HCT116 (cell line): ENCODE measurements at regions not wholly inside any gene's neighbourhood (a gene's known extent, or its start where the extent isn't known, plus 50 kb on each side); places are given as distances from the start of the nearest gene placed in this dataset.

ENCODE experiments used
- ATAC-seq: fragments of 200-7000 bp; cut with Tn5 transposase; 2 replicates; pipeline ENCODE4 v1.9.1; 2020; ENCODE audit warnings: mild to moderate bottlenecking, moderate library complexity
- BruUV-seq: library from RNA; stranded (reverse); fragments of 400-500 nt; replicated peaks from 2 replicates; lab custom pipeline; 2021; lab: Mats Ljungman, UMichigan
- CTCF ChIA-PET: fragments of 300-600 bp; sonication (Branson Sonifier 250); formaldehyde crosslinking; loops from one replicate; lab custom pipeline; 2021; ENCODE audit warnings: antibody characterized with exemption; lab: Charles Lee
- POLR2A ChIA-PET: fragments of 300-600, 350-600 bp; sonication (Branson Sonifier 250); formaldehyde crosslinking; loops from one replicate; lab custom pipeline; 2021; ENCODE audit warnings: antibody characterized with exemption; lab: Charles Lee
- RAD21 ChIA-PET, 2 experiments: fragments of 300-600 bp; sonication (Branson Sonifier 250); formaldehyde crosslinking; loops; one replicate each; lab custom pipeline; 2023; ENCODE audit warnings: low total read pairs in 2 of 2; ENCODE audit not compliant: uncharacterized antibody in 2 of 2, unreplicated experiment in 2 of 2, low non-redundant PET in 1 of 2; lab: Charles Lee
- DNase-seq: peaks from one replicate; pipeline ENCODE4 v3.0.0-alpha.2; 2010; ENCODE audit warnings: low read depth, low spot score
- H2AFZ ChIP-seq: fragments of 200-600 bp; shearing (Covaris generic), sonication (generic); 2 replicates; pipeline ENCODE4 v1.6.1; 2017; ENCODE audit warnings: low read depth, mixed run types, mixed read lengths, antibody characterized with exemption, low read length; ENCODE audit not compliant: poor library complexity, severe bottlenecking
- H3K27ac ChIP-seq: 2 replicates; pipeline ENCODE4 v1.5.1; 2012; ENCODE audit warnings: low read depth, low read length
- H3K27me3 ChIP-seq: fragments of 200-600 bp; sonication (generic); 2 replicates; pipeline ENCODE4 v1.6.1; 2016; ENCODE audit warnings: mixed run types, low read length, mixed read lengths; ENCODE audit not compliant: insufficient read depth
- H3K36me3 ChIP-seq, 2 experiments: fragments of 200-500 bp in 1 of 2; fragments of 200-600 bp in 1 of 2; sonication (Bioruptor generic) in 1 of 2; sonication (generic) in 1 of 2; 2 replicates each; pipeline versions ENCODE4 v1.5.1 to v1.6.1; 2014 to 2016; ENCODE audit warnings: low read length in 2 of 2, inconsistent platforms in 1 of 2, mixed read lengths in 1 of 2, mixed run types in 1 of 2; ENCODE audit not compliant: insufficient read depth in 2 of 2, control insufficient read depth in 1 of 2
- H3K4me1 ChIP-seq, 2 experiments: fragments of 200-600 bp in 1 of 2; sonication (generic) in 1 of 2; 2 replicates each; pipeline versions ENCODE4 v1.5.1 to v1.6.1; 2012 to 2017; ENCODE audit warnings: low read length in 2 of 2, inconsistent platforms in 1 of 2, mild to moderate bottlenecking in 1 of 2, mixed read lengths in 1 of 2, mixed run types in 1 of 2, moderate library complexity in 1 of 2; ENCODE audit not compliant: insufficient read depth in 2 of 2, control insufficient read depth in 1 of 2
- H3K4me2 ChIP-seq: fragments of 200-600 bp; sonication (generic); 2 replicates; pipeline ENCODE4 v1.6.1; 2017; ENCODE audit warnings: mixed run types, low read length, mixed read lengths
- H3K4me3 ChIP-seq, 2 experiments: fragments of 200-600 bp in 1 of 2; sonication (generic) in 1 of 2; replicated peaks in 1 of 2; 2 replicates each; pipeline ENCODE4 v1.5.1; 2011 to 2016; ENCODE audit warnings: low read length in 2 of 2, control low read depth in 1 of 2, low read depth in 1 of 2, mild to moderate bottlenecking in 1 of 2, mixed read lengths in 1 of 2, mixed run types in 1 of 2
- H3K79me2 ChIP-seq: fragments of 200-600 bp; sonication (generic); 2 replicates; pipeline ENCODE4 v1.6.1; 2017; ENCODE audit warnings: mild to moderate bottlenecking, mixed run types, low read length, moderate library complexity, mixed read lengths; ENCODE audit not compliant: insufficient read depth
- H3K9ac ChIP-seq: fragments of 200-600 bp; sonication (generic); 2 replicates; pipeline ENCODE4 v1.6.1; 2016; ENCODE audit warnings: low read length, mixed read lengths
- H3K9me2 ChIP-seq: fragments of 200-600 bp; sonication (generic), shearing (Covaris generic); 2 replicates; pipeline ENCODE4 v1.6.1; 2017; ENCODE audit warnings: mixed run types, mild to moderate bottlenecking, moderate library complexity; ENCODE audit not compliant: insufficient read depth
- H3K9me3 ChIP-seq, 2 experiments: fragments of 200-500 bp in 1 of 2; fragments of 200-600 bp in 1 of 2; sonication (Bioruptor generic) in 1 of 2; sonication (generic) in 1 of 2; 2 replicates each; pipeline ENCODE4 v1.6.1; 2014 to 2017; ENCODE audit warnings: low read length in 2 of 2, mixed read lengths in 2 of 2, inconsistent platforms in 1 of 2, low read depth in 1 of 2, mild to moderate bottlenecking in 1 of 2, mixed run types in 1 of 2, moderate library complexity in 1 of 2; ENCODE audit not compliant: control insufficient read depth in 1 of 2, insufficient read depth in 1 of 2
- H4K20me1 ChIP-seq: fragments of 200-600 bp; sonication (generic), shearing (Covaris generic); 2 replicates; pipeline ENCODE4 v1.6.1; 2017; ENCODE audit warnings: mixed run types, mild to moderate bottlenecking, moderate library complexity; ENCODE audit not compliant: insufficient read depth
- CEBPB ChIP-seq: IDR thresholded peaks from 2 replicates; pipeline ENCODE4 v1.6.1; 2012; ENCODE audit warnings: low read depth
- EGR1 ChIP-seq: IDR thresholded peaks from 2 replicates; pipeline ENCODE4 v1.6.1; 2012; ENCODE audit warnings: low read depth
- ELF1 ChIP-seq: IDR thresholded peaks from 2 replicates; pipeline ENCODE4 v1.6.1; 2012; ENCODE audit warnings: low read depth, borderline replicate concordance
- EZH2 ChIP-seq: fragments of 200-600 bp; sonication (generic); IDR thresholded peaks from 2 replicates; pipeline ENCODE4 v1.6.1; 2017; ENCODE audit warnings: antibody characterized with exemption, mixed run types
- EZH2phosphoT487 ChIP-seq: fragments of 200-600 bp; IDR thresholded peaks from 2 replicates; pipeline ENCODE4 v1.6.1; 2018; ENCODE audit warnings: antibody characterized with exemption, borderline replicate concordance
- FOSL1 ChIP-seq: IDR thresholded peaks from 2 replicates; pipeline ENCODE4 v1.6.1; 2012; ENCODE audit warnings: low read depth
- JUND ChIP-seq: IDR thresholded peaks from 2 replicates; pipeline ENCODE4 v1.6.1; 2012
- POLR2A ChIP-seq: IDR thresholded peaks from 2 replicates; pipeline ENCODE4 v1.7.0; 2011; ENCODE audit warnings: borderline replicate concordance; ENCODE audit not compliant: insufficient read depth, insufficient read length; ENCODE audit errors: extremely low read depth
- RAD21 ChIP-seq: IDR thresholded peaks from 2 replicates; pipeline ENCODE4 v1.6.1; 2012; ENCODE audit warnings: low read depth, mild to moderate bottlenecking
- SIN3A ChIP-seq: IDR thresholded peaks from 2 replicates; pipeline ENCODE4 v1.6.1; 2012; ENCODE audit warnings: low read depth
- SP1 ChIP-seq: IDR thresholded peaks from 2 replicates; pipeline ENCODE4 v1.6.1; 2012; ENCODE audit warnings: low read depth
- ZFX ChIP-seq: fragments of 450-650 bp; IDR thresholded peaks from 2 replicates; pipeline ENCODE4 v1.6.1; 2017
- ZNF274 ChIP-seq: fragments of 200-500 bp; sonication (Bioruptor generic); IDR thresholded peaks from 2 replicates; pipeline ENCODE4 v1.6.1; 2014; ENCODE audit warnings: mild to moderate bottlenecking, low read depth, low read length, inconsistent platforms
- intact Hi-C: fragments of 100-400 bp; cut with micrococcal nuclease; formaldehyde crosslinking; loops from 2 replicates; pipeline ENCODE4 v1.10.0; 2022
- TF ChIP-seq, protein P1 (sequence below): IDR thresholded peaks from 2 replicates; pipeline ENCODE4 v1.6.1; 2012
- TF ChIP-seq, protein P2 (sequence below): IDR thresholded peaks from 2 replicates; pipeline ENCODE4 v1.6.1; 2012; ENCODE audit warnings: low read depth
- TF ChIP-seq, protein P3 (sequence below): IDR thresholded peaks from 2 replicates; pipeline ENCODE4 v1.6.1; 2012

DNA sequence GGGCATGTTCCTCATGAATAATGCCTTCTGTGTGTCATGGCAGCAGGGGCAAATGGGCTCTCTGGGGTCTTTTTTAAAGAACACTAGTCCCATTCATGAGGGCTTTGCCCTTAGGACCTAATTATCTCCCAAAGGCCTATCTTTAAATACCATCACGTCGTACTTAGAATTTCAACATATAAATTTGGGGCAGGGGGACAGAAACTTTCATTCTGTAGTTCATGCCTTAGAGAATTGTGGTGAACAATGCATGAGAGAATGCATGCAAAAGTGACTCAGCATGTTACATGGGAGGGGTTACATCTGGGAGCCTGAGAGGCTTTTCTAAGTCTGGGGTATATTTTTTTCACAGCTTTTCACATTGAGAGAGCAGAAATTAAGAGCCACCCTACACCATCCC lies 208.5 kb upstream of the ROPN1 start:
- Histone ChIP-seq H2AFZ (no peak overlapping the region), H3K27ac (no peak overlapping the region), H3K9me3 (no peaks in the 10 kb centered on the region), H3K4me1 (no peaks in the 10 kb centered on the region), H3K27me3 (peaks cover 95% of the 10 kb centered on the region), H3K9ac (no peak overlapping the region), H3K4me2 (no peak overlapping the region)
- intact Hi-C loops = no loop called here
- RAD21 ChIA-PET = no interaction called here
- no peak for DNase-seq
- CTCF ChIA-PET = no interaction called here
- TF ChIP-seq RAD21 (no peak), EZH2phosphoT487 (no peak), ELF1 (no peak), EZH2 (no peak), FOSL1 (no peak), CEBPB (no peak), ZNF274 (no peak), EGR1 (no peak), SIN3A (no peak), JUND (no peak), ZFX (no peak), SP1 (no peak), POLR2A (no peak)
- TF ChIP-seq, protein P1, sequence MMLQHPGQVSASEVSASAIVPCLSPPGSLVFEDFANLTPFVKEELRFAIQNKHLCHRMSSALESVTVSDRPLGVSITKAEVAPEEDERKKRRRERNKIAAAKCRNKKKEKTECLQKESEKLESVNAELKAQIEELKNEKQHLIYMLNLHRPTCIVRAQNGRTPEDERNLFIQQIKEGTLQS = no peak
- TF ChIP-seq, protein P2, sequence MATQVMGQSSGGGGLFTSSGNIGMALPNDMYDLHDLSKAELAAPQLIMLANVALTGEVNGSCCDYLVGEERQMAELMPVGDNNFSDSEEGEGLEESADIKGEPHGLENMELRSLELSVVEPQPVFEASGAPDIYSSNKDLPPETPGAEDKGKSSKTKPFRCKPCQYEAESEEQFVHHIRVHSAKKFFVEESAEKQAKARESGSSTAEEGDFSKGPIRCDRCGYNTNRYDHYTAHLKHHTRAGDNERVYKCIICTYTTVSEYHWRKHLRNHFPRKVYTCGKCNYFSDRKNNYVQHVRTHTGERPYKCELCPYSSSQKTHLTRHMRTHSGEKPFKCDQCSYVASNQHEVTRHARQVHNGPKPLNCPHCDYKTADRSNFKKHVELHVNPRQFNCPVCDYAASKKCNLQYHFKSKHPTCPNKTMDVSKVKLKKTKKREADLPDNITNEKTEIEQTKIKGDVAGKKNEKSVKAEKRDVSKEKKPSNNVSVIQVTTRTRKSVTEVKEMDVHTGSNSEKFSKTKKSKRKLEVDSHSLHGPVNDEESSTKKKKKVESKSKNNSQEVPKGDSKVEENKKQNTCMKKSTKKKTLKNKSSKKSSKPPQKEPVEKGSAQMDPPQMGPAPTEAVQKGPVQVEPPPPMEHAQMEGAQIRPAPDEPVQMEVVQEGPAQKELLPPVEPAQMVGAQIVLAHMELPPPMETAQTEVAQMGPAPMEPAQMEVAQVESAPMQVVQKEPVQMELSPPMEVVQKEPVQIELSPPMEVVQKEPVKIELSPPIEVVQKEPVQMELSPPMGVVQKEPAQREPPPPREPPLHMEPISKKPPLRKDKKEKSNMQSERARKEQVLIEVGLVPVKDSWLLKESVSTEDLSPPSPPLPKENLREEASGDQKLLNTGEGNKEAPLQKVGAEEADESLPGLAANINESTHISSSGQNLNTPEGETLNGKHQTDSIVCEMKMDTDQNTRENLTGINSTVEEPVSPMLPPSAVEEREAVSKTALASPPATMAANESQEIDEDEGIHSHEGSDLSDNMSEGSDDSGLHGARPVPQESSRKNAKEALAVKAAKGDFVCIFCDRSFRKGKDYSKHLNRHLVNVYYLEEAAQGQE = no peak
- TF ChIP-seq, protein P3, sequence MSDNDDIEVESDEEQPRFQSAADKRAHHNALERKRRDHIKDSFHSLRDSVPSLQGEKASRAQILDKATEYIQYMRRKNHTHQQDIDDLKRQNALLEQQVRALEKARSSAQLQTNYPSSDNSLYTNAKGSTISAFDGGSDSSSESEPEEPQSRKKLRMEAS = no peak
- TF ChIP-seq, all 23 proteins: peak for 0
- no peaks in the 10 kb centered on the region for H3K36me3 ChIP-seq
- BruUV-seq = no TSS peak
- no peaks in the 10 kb centered on the region for H3K9me2 ChIP-seq
- no peaks in the 10 kb centered on the region for H4K20me1 ChIP-seq
- no peak overlapping the region for H3K4me3 ChIP-seq
- no peaks in the 10 kb centered on the region for H3K79me2 ChIP-seq
- no peak for ATAC-seq
- POLR2A ChIA-PET = no interaction called here
